ENCODE measurements at regions not wholly inside any gene's neighbourhood (a gene's known extent, or its start where the extent isn't known, plus 50 kb on each side); places are given as distances from the start of the nearest gene placed in this dataset.

DNA sequence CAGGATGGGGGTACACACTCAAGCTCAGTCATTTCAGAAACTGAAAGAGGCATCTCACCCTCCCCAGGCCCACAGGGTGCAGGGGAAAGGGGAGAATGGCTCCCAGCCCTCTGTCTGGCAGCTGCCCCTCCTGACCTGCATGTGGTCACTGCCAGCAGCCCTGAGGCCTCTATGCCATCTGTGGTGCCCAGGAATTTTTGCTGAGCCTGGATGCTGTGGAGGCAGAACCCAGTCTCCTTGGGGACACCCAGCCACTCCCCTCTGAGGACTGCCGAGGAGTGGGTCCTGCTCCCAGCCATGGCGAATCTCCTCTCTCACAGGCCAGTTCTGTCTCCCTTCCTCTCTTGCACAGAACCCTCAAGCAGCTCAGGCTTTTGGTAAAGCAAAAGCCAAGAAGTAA, 104.0 kb upstream of the ALDH1B1 start:
- ChIA-PET POLR2A (no interaction called here), CTCF (interaction anchor here (2.9 kb wide), 1 partner anchor 25 kb away, joined by 8 read pairs; no protein-coding TSS in a partner anchor)
- 57% methylated on average over 2 of the region's 2 CpGs for WGBS (ENCODE audit: missing lambda C conversion rate)
- FAIRE-seq (no peak), DNase-seq (ENCODE audit: low read depth in 1 of 2, low spot score in 1 of 2) (no peak), ATAC-seq (no peak)
- Histone ChIP-seq H3K4me3 (no peak overlapping the region), H3K4me1 (no peaks in the 10 kb centered on the region), H3K27ac (no peak overlapping the region), H3K4me2 (no peak overlapping the region), H3K9me3 (no peaks in the 10 kb centered on the region)
- no peak for TF ChIP-seq EHMT2 (IDR thresholded peaks at IDR 0.05; ENCODE audit: low read depth)
- no peak for TF ChIP-seq ATOH8 (CRISPR knock-in tag; IDR thresholded peaks at IDR 0.05; ENCODE audit: low read depth)
- TF ChIP-seq FOXS1 (CRISPR knock-in tag; IDR thresholded peaks at IDR 0.05), result no peak
- TF ChIP-seq ESRRA (IDR thresholded peaks at IDR 0.05; ENCODE audit: borderline replicate concordance, low read length), result no peak
- no peak for TF ChIP-seq NPAS2 (CRISPR knock-in tag; IDR thresholded peaks at IDR 0.05; ENCODE audit: borderline replicate concordance)
- TF ChIP-seq HOXA7 (CRISPR knock-in tag; IDR thresholded peaks at IDR 0.05), result no peak
- TF ChIP-seq SMC3 (IDR thresholded peaks at IDR 0.05), result no peak
- TF ChIP-seq HOXB13 (CRISPR knock-in tag; IDR thresholded peaks at IDR 0.05; ENCODE audit: low read depth), result no peak
- TF ChIP-seq ZSCAN20 (CRISPR knock-in tag; IDR thresholded peaks at IDR 0.05), result no peak
- TF ChIP-seq CBX2 (IDR thresholded peaks at IDR 0.05; ENCODE audit: borderline replicate concordance, low read depth), result no peak
- TF ChIP-seq CBX8 (IDR thresholded peaks at IDR 0.05), result no peak
- TF ChIP-seq, protein P1, sequence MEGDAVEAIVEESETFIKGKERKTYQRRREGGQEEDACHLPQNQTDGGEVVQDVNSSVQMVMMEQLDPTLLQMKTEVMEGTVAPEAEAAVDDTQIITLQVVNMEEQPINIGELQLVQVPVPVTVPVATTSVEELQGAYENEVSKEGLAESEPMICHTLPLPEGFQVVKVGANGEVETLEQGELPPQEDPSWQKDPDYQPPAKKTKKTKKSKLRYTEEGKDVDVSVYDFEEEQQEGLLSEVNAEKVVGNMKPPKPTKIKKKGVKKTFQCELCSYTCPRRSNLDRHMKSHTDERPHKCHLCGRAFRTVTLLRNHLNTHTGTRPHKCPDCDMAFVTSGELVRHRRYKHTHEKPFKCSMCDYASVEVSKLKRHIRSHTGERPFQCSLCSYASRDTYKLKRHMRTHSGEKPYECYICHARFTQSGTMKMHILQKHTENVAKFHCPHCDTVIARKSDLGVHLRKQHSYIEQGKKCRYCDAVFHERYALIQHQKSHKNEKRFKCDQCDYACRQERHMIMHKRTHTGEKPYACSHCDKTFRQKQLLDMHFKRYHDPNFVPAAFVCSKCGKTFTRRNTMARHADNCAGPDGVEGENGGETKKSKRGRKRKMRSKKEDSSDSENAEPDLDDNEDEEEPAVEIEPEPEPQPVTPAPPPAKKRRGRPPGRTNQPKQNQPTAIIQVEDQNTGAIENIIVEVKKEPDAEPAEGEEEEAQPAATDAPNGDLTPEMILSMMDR (IDR thresholded peaks at IDR 0.05), result no peak
- TF ChIP-seq TFCP2L1 (CRISPR knock-in tag; IDR thresholded peaks at IDR 0.05), result no peak
- no peak for TF ChIP-seq HOXB5 (CRISPR knock-in tag; IDR thresholded peaks at IDR 0.05)
- no peak for TF ChIP-seq USF2 (IDR thresholded peaks at IDR 0.05)

- ChIA-PET CTCF (interaction anchor here (1.1 to 2.9 kb wide), 3 partner anchors 12 to 200 kb away, joined by 3 to 8 read pairs (median 4); no protein-coding TSS in a partner anchor), POLR2A (no interaction called here)
- no peak for DNase-seq (ENCODE audit: low read depth in 1 of 2, low spot score in 1 of 2)
- H3K4me3 ChIP-seq, result no peak overlapping the region
- FAIRE-seq, result no peak
- H3K4me1 ChIP-seq, result no peaks in the 10 kb centered on the region
- no peak overlapping the region for H3K4me2 ChIP-seq
- H3K9me3 ChIP-seq, result no peaks in the 10 kb centered on the region
- 43% methylated on average over 2 of the region's 2 CpGs for WGBS (ENCODE audit: missing lambda C conversion rate)
- H3K27ac ChIP-seq, result no peak overlapping the region
- TF ChIP-seq ZNF302 (CRISPR knock-in tag; IDR thresholded peaks at IDR 0.05) (no peak), EHMT2 (IDR thresholded peaks at IDR 0.05; ENCODE audit: low read depth) (no peak), CBX8 (IDR thresholded peaks at IDR 0.05) (no peak), MAZ (IDR thresholded peaks at IDR 0.05; ENCODE audit: borderline replicate concordance, low read depth, low read length) (no peak), CEBPB (IDR thresholded peaks at IDR 0.05) (no peak), RNF2 (IDR thresholded peaks at IDR 0.05; ENCODE audit: borderline replicate concordance, low read depth) (no peak)
- ATAC-seq, result no peak
Observed at GRCh38 chr9:38287420-38287985, 105.0 kb upstream of the ALDH1B1 start.

DNA sequence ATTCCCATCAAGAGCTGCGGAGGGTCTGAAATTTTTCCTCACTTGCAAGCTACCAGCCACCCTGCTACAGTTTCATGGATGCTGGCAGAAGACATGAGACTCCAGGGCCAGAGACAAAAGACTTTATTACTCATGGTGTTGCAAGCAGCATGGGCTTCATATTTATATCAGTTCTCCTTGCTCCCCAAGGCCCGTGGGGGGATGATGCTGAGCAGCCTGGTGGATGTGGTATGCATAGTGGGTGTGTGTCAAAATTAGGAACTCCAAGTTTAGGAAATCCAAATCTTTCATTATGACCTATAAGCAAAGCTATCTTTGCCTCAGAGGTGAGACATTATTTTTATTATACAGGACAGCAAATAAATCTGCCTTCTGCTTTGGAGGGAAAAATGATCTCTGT, 105.7 kb upstream of the ALDH1B1 start:
- TF ChIP-seq HEYL (CRISPR knock-in tag; IDR thresholded peaks at IDR 0.05) (no peak), MAZ (IDR thresholded peaks at IDR 0.05; ENCODE audit: borderline replicate concordance, low read depth, low read length) (no peak), GATA3 (IDR thresholded peaks at IDR 0.05; ENCODE audit: borderline replicate concordance) (no peak), ZNF302 (CRISPR knock-in tag; IDR thresholded peaks at IDR 0.05) (no peak), TFCP2L1 (CRISPR knock-in tag; IDR thresholded peaks at IDR 0.05) (no peak)
- CTCF ChIA-PET, result interaction anchor here (1.3 kb wide), 1 partner anchor 199 kb away, joined by 4 read pairs; no protein-coding TSS in a partner anchor
- ATAC-seq (no peak), FAIRE-seq (no peak), DNase-seq (ENCODE audit: low read depth in 1 of 2, low spot score in 1 of 2) (no peak)
- 49% methylated on average over 2 of the region's 2 CpGs for WGBS (ENCODE audit: missing lambda C conversion rate)
- H3K4me2 ChIP-seq, result no peak overlapping the region
- H3K4me1 ChIP-seq, result no peaks in the 10 kb centered on the region
- H3K4me3 ChIP-seq, result no peak overlapping the region
- H3K27ac ChIP-seq, result no peak overlapping the region
- POLR2A ChIA-PET, result no interaction called here
- H3K9me3 ChIP-seq, result no peaks in the 10 kb centered on the region

All from A549 (cell line).